Urinary bladder (tissue), 3 donors: ENCODE measurements at regions not wholly inside any gene's neighbourhood (a gene's known extent, or its start where the extent isn't known, plus 50 kb on each side); places are given as distances from the start of the nearest gene placed in this dataset.

ENCODE experiments used
- DNase-seq: peaks from one replicate; pipeline ENCODE4 v3.0.0-alpha.2; 2015; ENCODE audit errors: extremely low spot score
- H3K27ac ChIP-seq: one replicate; pipeline ENCODE4 v1.5.1; 2013; ENCODE audit warnings: low read depth, mild to moderate bottlenecking, moderate library complexity
- H3K36me3 ChIP-seq: one replicate; pipeline ENCODE4 v1.6.1; 2013; ENCODE audit warnings: mild to moderate bottlenecking, moderate library complexity; ENCODE audit not compliant: insufficient read depth
- H3K4me1 ChIP-seq: one replicate; pipeline ENCODE4 v1.6.1; 2013; ENCODE audit warnings: mild to moderate bottlenecking, moderate library complexity; ENCODE audit not compliant: insufficient read depth
- H3K4me3 ChIP-seq: one replicate; pipeline ENCODE4 v1.5.1; 2013; ENCODE audit warnings: low read depth, low read length
- WGBS: extraction: QIAGEN DNeasy Blood & Tissue Kit; methylation state at CpG from one replicate; pipeline ENCODE4 v1.1.7; 2013; 5-methylcytosine and 5-hydroxymethylcytosine counted together
- donor health status: healthy with polysubstance abuse.
- donor health status: healthy.

DNA sequence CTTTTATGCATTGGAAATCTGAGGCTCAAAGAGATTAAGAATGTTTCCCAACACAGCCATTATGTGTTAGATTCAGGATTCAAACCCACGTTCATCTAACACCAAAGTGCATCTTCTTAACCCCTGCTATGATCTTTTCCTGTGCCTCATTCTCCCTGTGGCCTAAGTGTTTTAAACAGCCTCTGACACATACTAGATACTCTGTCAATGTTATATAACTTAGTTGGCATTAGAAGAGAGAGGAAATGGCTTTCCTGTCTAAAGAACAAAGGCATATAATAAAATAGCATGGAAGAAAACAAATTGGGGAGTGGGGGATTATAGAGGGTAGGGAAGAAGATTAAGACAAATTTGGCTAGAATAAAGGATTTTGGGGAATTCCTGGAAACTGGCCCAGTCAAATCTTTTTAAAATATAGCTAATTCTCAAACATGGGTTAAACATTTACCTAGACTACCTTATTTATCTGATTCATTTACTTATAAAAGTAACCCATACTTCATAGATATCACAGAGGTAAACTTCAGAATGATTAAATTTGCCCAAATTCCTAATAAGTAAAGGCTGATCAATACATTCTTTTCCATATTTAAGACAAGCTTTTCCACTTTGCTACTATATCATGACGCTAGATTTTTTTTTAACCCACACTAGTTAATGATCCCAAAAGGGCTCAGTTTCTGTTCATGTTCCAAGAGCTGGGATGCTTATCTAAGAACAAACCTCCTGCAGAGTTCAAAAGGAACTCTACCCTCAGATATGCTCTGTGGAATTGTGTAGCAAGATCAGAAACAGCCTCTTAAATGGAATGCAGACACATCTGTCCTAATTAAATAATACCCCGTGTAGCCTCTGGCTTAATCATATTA lies 122.9 kb upstream of the PTPRG start:
- Histone ChIP-seq H3K4me1 (no peaks in the 10 kb centered on the region), H3K4me3 (no peak overlapping the region), H3K27ac (no peak overlapping the region), H3K36me3 (no peaks in the 10 kb centered on the region)
- WGBS, result 44% methylated on average over 3 of the region's 3 CpGs
- no peak for DNase-seq

DNA sequence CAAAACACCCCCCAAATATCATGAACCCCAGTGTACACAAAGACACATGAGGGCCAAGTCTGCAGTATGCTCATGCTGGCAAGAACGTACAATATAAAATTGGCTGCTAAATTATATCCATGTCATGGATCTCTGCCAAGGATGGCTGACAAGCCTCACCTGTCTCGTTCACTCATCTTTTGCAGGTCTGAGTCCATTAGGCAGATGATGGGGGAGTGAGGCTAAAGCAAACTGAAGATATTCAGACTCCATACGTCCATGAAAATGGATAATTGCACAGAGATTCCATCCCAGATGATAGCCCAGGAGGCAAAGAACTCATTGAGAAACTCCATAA lies 122.3 kb upstream of the PTPRG start:
- Histone ChIP-seq H3K4me1 (no peaks in the 10 kb centered on the region), H3K27ac (no peak overlapping the region), H3K4me3 (no peak overlapping the region), H3K36me3 (no peaks in the 10 kb centered on the region)
- DNase-seq, result no peak
- WGBS, result 67% methylated on average over 3 of the region's 3 CpGs

DNA sequence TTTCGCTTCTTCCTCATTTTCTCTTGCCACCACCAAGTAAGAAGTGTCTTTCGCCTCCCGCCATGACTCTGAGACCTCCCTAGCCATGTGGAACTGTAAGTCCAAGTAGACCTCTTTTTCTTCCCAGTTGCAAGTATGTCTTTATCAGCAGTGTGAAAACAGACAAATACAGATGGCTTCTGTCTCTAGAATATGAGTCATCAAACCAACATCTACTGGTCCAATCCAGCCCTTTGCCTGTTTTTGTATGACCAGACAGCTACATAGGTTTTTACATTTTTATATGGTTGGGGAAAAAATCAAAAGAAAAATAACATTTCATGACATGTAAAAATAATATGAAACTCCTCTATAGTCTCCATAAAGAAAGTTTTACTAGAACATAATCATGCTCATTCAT lies 118.7 kb upstream of the PTPRG start:
- no peak overlapping the region for H3K27ac ChIP-seq
- H3K36me3 ChIP-seq, result no peaks in the 10 kb centered on the region
- over 99% methylated on average over 3 of the region's 3 CpGs for WGBS
- no peak overlapping the region for H3K4me3 ChIP-seq
- no peaks in the 10 kb centered on the region for H3K4me1 ChIP-seq
- DNase-seq, result no peak

DNA sequence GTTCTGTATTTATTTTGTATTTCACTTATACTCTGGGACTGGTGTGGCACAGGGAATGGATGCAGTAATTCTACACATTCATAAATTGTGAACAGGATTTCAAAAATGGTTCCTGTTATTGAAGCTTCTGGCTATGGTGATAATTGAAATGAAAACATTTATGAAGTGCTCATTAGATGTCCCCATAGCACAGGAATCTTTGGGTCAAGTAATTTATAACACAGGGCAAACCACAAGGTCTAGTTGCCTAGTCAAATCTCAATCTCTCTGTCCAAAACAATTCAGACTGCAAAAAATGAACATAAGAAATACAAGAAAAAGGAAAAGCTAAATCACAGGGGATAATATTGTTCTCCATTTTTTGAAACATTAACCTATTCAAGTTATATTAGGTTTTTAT lies 117.5 kb upstream of the PTPRG start:
- DNase-seq, result no peak
- no peak overlapping the region for H3K27ac ChIP-seq
- H3K4me3 ChIP-seq, result no peak overlapping the region
- H3K4me1 ChIP-seq, result no peaks in the 10 kb centered on the region
- no peaks in the 10 kb centered on the region for H3K36me3 ChIP-seq

DNA sequence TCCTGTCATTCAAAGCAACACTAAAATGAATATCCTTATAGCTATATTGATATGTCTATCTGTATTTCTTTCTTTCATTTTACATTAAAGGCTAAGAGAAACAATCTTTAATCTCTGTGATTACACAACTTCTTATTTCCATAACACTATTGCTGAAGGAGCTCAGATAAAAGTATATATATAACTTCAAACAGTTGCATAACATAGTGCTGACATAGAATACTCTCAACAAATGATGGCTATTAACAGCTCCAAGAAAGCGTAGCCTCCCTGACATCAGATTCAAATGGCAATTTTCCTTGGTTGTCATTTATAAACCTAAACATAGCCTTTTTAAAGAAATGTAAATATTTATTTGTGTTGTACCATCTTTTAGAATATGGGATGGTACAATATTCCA lies 116.6 kb upstream of the PTPRG start:
- DNase-seq, result no peak
- Histone ChIP-seq H3K36me3 (no peaks in the 10 kb centered on the region), H3K4me1 (no peaks in the 10 kb centered on the region), H3K27ac (no peak overlapping the region), H3K4me3 (no peak overlapping the region)
- 92% methylated on average over 1 of the region's 1 CpG for WGBS

DNA sequence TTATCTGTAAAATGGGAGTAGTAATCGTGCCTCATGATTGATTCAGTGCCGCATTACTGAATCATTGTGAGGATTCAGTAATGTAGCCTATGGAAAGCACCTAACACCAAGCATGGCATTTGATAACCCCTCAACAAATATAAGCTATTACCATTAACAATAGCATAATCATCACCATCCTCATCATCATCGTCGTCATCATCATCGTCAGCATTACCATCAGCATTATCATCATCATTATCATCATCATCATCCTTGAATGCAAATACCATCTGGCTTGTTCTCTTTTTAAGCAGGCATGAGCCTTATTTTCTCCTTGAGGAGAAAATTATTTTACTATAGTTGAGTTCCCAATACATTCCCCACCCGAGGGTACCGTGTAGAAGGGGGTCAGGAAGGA lies 115.4 kb upstream of the PTPRG start:
- Histone ChIP-seq H3K27ac (no peak overlapping the region), H3K36me3 (no peaks in the 10 kb centered on the region), H3K4me3 (no peak overlapping the region), H3K4me1 (no peaks in the 10 kb centered on the region)
- DNase-seq, result no peak
- 79% methylated on average over 7 of the region's 7 CpGs for WGBS

DNA sequence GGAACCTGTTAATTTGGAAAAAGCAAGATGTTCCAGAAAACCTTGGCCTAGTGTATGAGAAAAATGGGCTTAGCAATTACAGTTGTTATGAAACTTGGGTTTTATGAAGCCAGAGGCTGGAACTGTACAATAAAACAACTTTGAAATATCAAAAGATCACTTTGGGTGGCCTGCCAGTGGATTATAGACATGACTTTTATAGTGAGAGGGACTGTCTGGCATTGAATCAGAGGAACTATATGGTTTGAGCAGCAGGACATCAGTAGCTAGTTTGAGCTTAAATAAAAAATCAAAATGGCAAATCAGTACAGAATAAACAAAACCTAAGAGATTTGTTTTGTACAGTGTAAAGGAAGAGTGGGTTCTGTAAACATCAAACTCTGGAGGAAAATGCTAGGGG lies 115.0 kb upstream of the PTPRG start:
- H3K4me1 ChIP-seq, result no peaks in the 10 kb centered on the region
- H3K27ac ChIP-seq, result no peak overlapping the region
- no peak for DNase-seq
- no peaks in the 10 kb centered on the region for H3K36me3 ChIP-seq
- H3K4me3 ChIP-seq, result no peak overlapping the region

DNA sequence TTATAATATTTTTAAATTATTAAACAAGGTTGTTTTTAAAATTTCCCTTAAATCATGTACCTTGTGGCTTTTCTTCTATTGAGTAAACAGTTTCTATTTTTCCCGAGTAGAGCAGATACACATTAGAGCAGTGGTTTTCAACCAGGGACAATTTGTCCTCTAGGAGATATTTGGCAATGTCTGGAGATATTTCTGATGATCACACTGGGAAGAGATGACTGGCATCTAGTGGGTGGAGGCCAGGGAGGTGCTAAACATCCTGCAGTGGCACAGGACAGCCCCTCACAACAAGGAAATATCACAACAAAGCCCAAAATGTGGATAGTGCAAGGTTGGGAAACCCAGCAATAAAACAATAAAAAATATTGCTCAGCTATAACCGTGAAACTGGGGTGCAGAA lies 113.0 kb upstream of the PTPRG start:
- DNase-seq, result no peak
- 88% methylated on average over 2 of the region's 2 CpGs for WGBS
- H3K4me3 ChIP-seq, result no peak overlapping the region
- no peaks in the 10 kb centered on the region for H3K36me3 ChIP-seq
- no peaks in the 10 kb centered on the region for H3K4me1 ChIP-seq
- no peak overlapping the region for H3K27ac ChIP-seq

DNA sequence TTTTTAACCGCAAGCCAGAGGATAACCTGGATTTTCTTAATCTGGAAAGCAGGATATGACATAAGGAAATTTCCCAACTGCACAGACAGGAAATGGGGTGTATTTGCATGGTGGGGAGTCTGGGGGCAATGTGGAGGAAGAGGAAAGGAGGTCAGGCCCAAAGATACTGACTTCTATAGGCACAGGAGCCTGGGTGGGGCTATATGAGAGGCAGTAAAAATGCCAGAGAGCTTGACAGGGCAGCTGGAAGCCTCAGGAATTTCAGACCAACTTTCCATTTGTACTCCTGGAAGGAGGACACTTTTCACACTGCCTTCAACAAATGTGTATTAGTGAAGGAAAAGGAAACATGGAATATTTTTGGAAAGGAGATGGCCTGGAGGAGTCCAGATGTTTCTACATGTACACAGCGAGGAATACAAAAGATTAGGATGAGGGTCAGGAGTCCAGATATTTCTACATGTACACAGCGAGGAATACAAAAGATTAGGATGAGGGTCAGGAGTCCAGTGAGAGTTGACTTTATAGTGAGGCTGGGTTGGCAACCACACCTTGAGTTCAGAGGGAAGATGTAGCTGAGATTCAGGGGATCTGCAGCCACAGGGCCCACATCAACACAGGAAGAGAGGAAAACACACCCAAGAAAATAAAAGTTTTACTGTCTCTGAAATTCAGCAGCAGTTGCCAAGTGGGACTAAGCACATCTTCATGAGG lies 111.9 kb upstream of the PTPRG start:
- 87% methylated on average over 3 of the region's 3 CpGs for WGBS
- no peaks in the 10 kb centered on the region for H3K4me1 ChIP-seq
- no peaks in the 10 kb centered on the region for H3K36me3 ChIP-seq
- no peak overlapping the region for H3K27ac ChIP-seq
- H3K4me3 ChIP-seq, result no peak overlapping the region
- DNase-seq, result no peak

DNA sequence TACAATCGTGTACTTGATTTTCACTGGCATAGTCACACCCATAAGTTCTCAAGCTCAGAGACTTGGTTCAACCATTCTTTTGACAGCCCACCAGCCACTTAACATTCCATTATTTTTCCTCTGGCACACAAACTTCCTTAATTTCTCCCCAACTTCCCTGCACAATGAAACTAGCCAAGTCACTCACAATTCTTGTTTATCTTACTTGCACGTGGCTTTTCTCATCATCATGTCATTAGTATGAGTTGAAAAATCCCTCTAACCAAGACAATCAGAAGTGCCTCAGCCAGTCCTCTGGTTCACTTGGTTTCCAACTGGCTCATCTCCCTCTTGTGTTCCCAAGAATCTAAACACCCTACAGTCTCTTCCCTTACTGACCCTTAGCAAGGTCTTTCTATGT lies 110.5 kb upstream of the PTPRG start:
- WGBS, result 36% methylated on average over 2 of the region's 2 CpGs
- H3K4me1 ChIP-seq, result no peaks in the 10 kb centered on the region
- no peak for DNase-seq

DNA sequence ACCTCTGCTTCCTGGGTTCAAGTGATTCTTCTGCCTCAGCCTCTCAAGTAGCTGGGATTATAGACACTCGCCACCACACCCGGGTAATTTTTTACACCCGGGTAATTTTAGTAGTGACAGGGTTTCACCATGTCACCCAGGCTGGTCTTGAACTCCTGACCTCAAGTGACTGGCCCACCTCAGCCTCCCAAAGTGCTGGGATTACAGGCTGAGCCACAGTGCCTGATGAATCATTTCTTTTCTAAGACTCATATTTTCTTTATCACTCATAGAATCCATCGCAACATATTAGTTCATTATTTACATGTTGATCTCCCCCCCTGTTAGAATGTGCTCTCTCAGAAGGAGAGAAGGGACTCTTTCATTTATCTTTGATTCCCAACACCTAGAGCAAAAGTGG lies 109.5 kb upstream of the PTPRG start:
- Histone ChIP-seq H3K36me3 (no peaks in the 10 kb centered on the region), H3K4me1 (no peaks in the 10 kb centered on the region), H3K4me3 (no peak overlapping the region), H3K27ac (no peak overlapping the region)
- WGBS, result 90% methylated on average over 4 of the region's 4 CpGs
- no peak for DNase-seq

More for the DNA sequence above, 110.5 kb upstream of the PTPRG start:
- H3K27ac ChIP-seq, result no peak overlapping the region
- H3K36me3 ChIP-seq, result no peaks in the 10 kb centered on the region
- H3K4me3 ChIP-seq, result no peak overlapping the region

DNA sequence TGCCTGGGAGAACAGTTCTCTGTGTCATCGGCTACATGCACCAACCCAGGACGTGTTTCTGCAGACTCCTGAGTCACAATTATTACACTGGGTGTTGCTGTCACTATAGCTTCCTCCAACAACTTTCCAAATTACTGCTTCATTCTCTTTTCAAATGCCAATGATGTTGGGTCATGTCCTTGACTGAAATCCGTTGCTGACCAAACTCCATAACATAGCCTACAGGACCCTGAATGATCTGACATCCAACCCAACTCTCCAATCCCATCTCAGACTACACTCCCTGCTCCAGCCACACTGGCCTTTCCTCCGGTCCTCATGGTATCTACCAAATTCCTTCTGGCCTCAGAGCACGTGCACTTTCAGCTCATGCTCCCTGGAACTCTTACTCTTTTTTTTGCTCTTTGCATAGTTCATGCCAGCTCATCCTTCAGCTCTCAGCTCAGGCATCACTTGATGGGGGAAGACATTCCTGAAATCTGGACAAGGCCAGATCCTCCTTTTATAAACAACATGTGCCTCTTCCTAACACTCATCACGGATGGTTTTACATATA lies 108.8 kb upstream of the PTPRG start:
- H3K4me3 ChIP-seq, result no peak overlapping the region
- H3K36me3 ChIP-seq, result no peaks in the 10 kb centered on the region
- H3K27ac ChIP-seq, result no peak overlapping the region
- DNase-seq, result no peak
- H3K4me1 ChIP-seq, result no peaks in the 10 kb centered on the region
- 83% methylated on average over 6 of the region's 6 CpGs for WGBS

DNA sequence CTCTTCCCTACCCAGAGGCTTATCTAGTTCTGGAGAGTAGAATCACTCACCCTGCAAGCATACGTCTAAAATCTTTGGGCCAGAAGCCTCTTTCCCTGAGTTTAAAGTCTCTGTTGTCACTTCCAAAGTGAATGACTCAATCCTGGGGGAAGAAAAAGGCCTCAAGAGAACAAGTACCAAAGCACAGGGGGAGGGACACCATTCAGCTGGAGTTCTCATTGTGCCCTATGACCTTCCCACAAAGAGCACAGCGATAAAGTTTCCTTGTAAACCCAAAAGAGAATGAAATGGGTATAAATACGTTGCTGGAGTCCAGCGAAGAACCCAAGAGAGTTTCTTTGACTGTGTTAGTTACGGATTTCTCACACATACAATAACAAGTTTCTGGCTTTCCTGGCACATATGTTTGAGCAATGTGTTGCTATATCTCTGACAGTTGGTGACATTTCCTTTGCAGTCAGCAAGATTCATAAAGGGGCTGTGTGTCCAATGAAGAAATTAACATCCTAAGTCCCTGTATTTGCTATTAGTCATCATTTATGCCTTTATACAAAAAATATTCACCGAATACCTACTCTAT lies 107.3 kb upstream of the PTPRG start:
- no peaks in the 10 kb centered on the region for H3K36me3 ChIP-seq
- H3K4me1 ChIP-seq, result no peaks in the 10 kb centered on the region
- no peak for DNase-seq
- H3K4me3 ChIP-seq, result no peak overlapping the region
- 65% methylated on average over 6 of the region's 6 CpGs for WGBS
- no peak overlapping the region for H3K27ac ChIP-seq

DNA sequence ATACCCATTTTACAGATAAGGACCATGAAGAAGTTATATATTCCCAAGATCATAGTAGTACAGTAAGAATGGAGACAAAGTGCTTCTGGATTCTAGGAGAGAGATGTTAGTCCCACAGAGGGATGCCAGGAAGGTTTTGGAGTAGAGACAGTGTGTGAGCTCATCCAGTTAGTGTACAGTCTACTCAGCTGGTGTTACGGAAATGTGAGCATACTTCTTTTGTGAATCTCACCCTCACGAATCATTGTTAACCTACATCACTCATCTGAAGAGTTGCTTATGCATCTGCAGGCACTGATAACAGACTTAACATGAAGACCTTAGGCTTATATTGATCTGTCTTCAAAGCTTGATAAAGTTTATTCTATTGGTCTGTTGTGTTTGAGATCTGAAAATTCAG lies 106.6 kb upstream of the PTPRG start:
- no peak for DNase-seq
- H3K27ac ChIP-seq, result no peak overlapping the region
- H3K36me3 ChIP-seq, result no peaks in the 10 kb centered on the region
- H3K4me3 ChIP-seq, result no peak overlapping the region
- no peaks in the 10 kb centered on the region for H3K4me1 ChIP-seq
- 67% methylated on average over 2 of the region's 2 CpGs for WGBS
